B cell (primary cell): ENCODE measurements at regions not wholly inside any gene's neighbourhood (a gene's known extent, or its start where the extent isn't known, plus 50 kb on each side); places are given as distances from the start of the nearest gene placed in this dataset.

ENCODE experiments used
- ATAC-seq: fragments of 200-7000 bp; cut with Tn5 transposase; one replicate; pipeline ENCODE4 v1.10.0; 2021; ENCODE audit warnings: low read depth, mild to moderate bottlenecking, moderate number of reproducible peaks, moderate library complexity
- CTCF ChIA-PET: fragments of 350-600 bp; sonication (Branson Sonifier 250); formaldehyde crosslinking; loops from one replicate; lab custom pipeline; 2021; ENCODE audit warnings: antibody characterized with exemption, inconsistent platforms; lab: Charles Lee
- POLR2A ChIA-PET: fragments of 350-600 bp; sonication (Branson Sonifier 250); formaldehyde crosslinking; loops from one replicate; lab custom pipeline; 2021; ENCODE audit warnings: antibody characterized with exemption; lab: Charles Lee
- DNase-seq: peaks from one replicate; pipeline ENCODE4 v3.0.0; 2013
- H2AFZ ChIP-seq: 2 replicates; pipeline ENCODE4 v1.6.1; 2012; ENCODE audit warnings: mild to moderate bottlenecking, low read depth, low read length; ENCODE audit not compliant: insufficient read depth, poor library complexity, severe bottlenecking
- H3K27ac ChIP-seq, 2 donors: 1 replicate in 1 of 2; 2 replicates in 1 of 2; pipeline ENCODE4 v1.5.1; 2012 to 2013; ENCODE audit warnings: low read length in 2 of 2, mild to moderate bottlenecking in 2 of 2, moderate library complexity in 1 of 2
- H3K27me3 ChIP-seq, 4 experiments: fragments of 200-600 bp in 1 of 4; sonication (generic) in 1 of 4; replicated peaks in 1 of 4; 1 replicate in 2 of 4; 2 replicates in 2 of 4; pipeline versions ENCODE4 v1.6.1 to v1.7.0; 2013 to 2016; ENCODE audit warnings: low read length in 3 of 4, mild to moderate bottlenecking in 2 of 4, mixed read lengths in 1 of 4, moderate library complexity in 1 of 4; ENCODE audit not compliant: insufficient read depth in 4 of 4, control insufficient read depth in 3 of 4; ENCODE audit errors: control extremely low read depth in 1 of 4
- H3K36me3 ChIP-seq, 2 experiments: replicated peaks in 1 of 2; 1 replicate in 1 of 2; 2 replicates in 1 of 2; pipeline versions ENCODE4 v1.6.1 to v1.7.1; 2013; ENCODE audit warnings: low read length in 1 of 2; ENCODE audit not compliant: insufficient read depth in 2 of 2, control insufficient read depth in 1 of 2; ENCODE audit errors: control extremely low read depth in 1 of 2, extremely low read depth in 1 of 2
- H3K4me1 ChIP-seq, 2 donors: fragments of 200-600 bp in 1 of 2; sonication (generic) in 1 of 2; 1 replicate in 1 of 2; 2 replicates in 1 of 2; pipeline versions ENCODE4 v1.5.1 to v1.6.1; 2013 to 2017; ENCODE audit warnings: low read length in 2 of 2; ENCODE audit not compliant: control insufficient read depth in 2 of 2, insufficient read depth in 2 of 2
- H3K4me2 ChIP-seq: replicated peaks from 2 replicates; pipeline ENCODE3; 2012; ENCODE audit warnings: mild to moderate bottlenecking, low read depth, low read length; ENCODE audit not compliant: poor library complexity, severe bottlenecking
- H3K4me3 ChIP-seq, 5 experiments: fragments of 200-600 bp in 1 of 5; sonication (generic) in 1 of 5; 1 replicate in 3 of 5; 2 replicates in 2 of 5; pipeline versions ENCODE4 v1.5.1 to v1.7.0; 2011 to 2016; ENCODE audit warnings: low read length in 4 of 5, mild to moderate bottlenecking in 4 of 5, low read depth in 2 of 5, control low read depth in 1 of 5, moderate library complexity in 1 of 5; ENCODE audit not compliant: insufficient read depth in 1 of 5; ENCODE audit errors: control extremely low read depth in 1 of 5, extremely low read depth in 1 of 5
- H3K79me2 ChIP-seq: fragments of 200-600 bp; sonication (generic); one replicate; pipeline ENCODE4 v1.6.0; 2016; ENCODE audit warnings: low read length; ENCODE audit not compliant: control insufficient read depth, insufficient read depth
- H3K9ac ChIP-seq: fragments of 200-600 bp; sonication (generic); 2 replicates; pipeline ENCODE4 v1.6.1; 2017; ENCODE audit warnings: mild to moderate bottlenecking, low read length, moderate library complexity
- H3K9me3 ChIP-seq, 3 donors: one replicate each; pipeline versions ENCODE4 v1.6.1 to v1.7.1; 2013; ENCODE audit warnings: low read length in 2 of 3; ENCODE audit not compliant: control insufficient read depth in 2 of 3, insufficient read depth in 1 of 3; ENCODE audit errors: control extremely low read depth in 1 of 3
- H4K20me1 ChIP-seq: 2 replicates; pipeline ENCODE4 v1.6.0; 2012; ENCODE audit warnings: mild to moderate bottlenecking, low read length; ENCODE audit not compliant: insufficient read depth, control insufficient read depth, poor library complexity, severe bottlenecking
- H3K27ac Mint-ChIP-seq: one replicate; pipeline ENCODE4 v1.8.0; 2021; ENCODE audit warnings: mixed read lengths
- H3K27me3 Mint-ChIP-seq: one replicate; pipeline ENCODE4 v1.8.0; 2021; ENCODE audit warnings: mixed read lengths
- H3K4me1 Mint-ChIP-seq: one replicate; pipeline ENCODE4 v1.8.0; 2021; ENCODE audit warnings: mixed read lengths
- H3K4me3 Mint-ChIP-seq: one replicate; pipeline ENCODE4 v1.8.0; 2021; ENCODE audit warnings: mixed read lengths
- H3K9me3 Mint-ChIP-seq: one replicate; pipeline ENCODE4 v1.8.0; 2022; ENCODE audit warnings: mixed read lengths; ENCODE audit not compliant: insufficient read depth
- EZH2 ChIP-seq: IDR thresholded peaks from 2 replicates; pipeline ENCODE4 v1.6.1; 2012; ENCODE audit warnings: borderline replicate concordance, low read depth, mild to moderate bottlenecking, moderate library complexity, low read length; ENCODE audit not compliant: insufficient read depth, poor library complexity, severe bottlenecking
- WGBS: methylation state at CpG from one replicate; pipeline ENCODE4 v1.1.5; 2013; ENCODE audit warnings: missing lambda C conversion rate; ENCODE audit not compliant: insufficient coverage; 5-methylcytosine and 5-hydroxymethylcytosine counted together
- intact Hi-C: fragments of 100-400 bp; cut with micrococcal nuclease; formaldehyde crosslinking; loops from one replicate; pipeline ENCODE4 v1.10.0; 2022
- TF ChIP-seq, protein P1 (sequence below): fragments of 200-600 bp; IDR thresholded peaks from one replicate; pipeline ENCODE4 v1.8.0; 2022; ENCODE audit warnings: antibody characterized with exemption, mild to moderate bottlenecking

DNA sequence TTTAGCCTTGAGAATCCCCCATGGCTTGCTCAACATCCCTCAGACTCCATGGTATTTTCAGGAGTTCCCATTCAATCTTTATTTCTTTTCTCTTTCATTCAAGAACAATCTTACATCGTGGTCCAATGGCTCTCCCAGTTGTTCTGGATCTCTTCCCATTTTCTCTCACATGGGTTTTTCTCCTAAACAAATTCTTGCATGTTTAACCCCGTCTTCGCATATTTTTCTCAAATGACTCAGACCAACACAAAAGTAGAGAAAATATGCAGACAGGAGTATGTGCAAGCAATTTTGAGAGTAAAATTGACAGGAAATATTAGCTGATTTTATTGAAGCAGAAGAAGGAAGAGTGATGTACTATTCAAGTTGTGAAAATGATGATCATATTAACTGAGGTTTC, 396.4 kb upstream of the TRAM1L1 start:
- Histone ChIP-seq H3K27me3 (no peaks in the 10 kb centered on the region), H3K36me3 (no peaks in the 10 kb centered on the region), H3K9me3 (no peaks in the 10 kb centered on the region), H3K4me1 (no peaks in the 10 kb centered on the region), H4K20me1 (no peaks in the 10 kb centered on the region), H3K4me2 (no peak overlapping the region), H2AFZ (no peak overlapping the region), H3K79me2 (no peaks in the 10 kb centered on the region), H3K9ac (no peak overlapping the region), H3K27ac (no peak overlapping the region), H3K4me3 (no peak overlapping the region)
- ChIA-PET CTCF (no interaction called here), POLR2A (no interaction called here)
- Mint-ChIP-seq H3K27me3 (no peaks in the 10 kb centered on the region), H3K4me3 (no peak overlapping the region), H3K27ac (no peak overlapping the region), H3K4me1 (no peaks in the 10 kb centered on the region), H3K9me3 (no peaks in the 10 kb centered on the region)
- intact Hi-C loops, result no loop called here
- no peak for DNase-seq
- no peak for ATAC-seq
- 89% methylated on average over 1 of the region's 3 CpGs for WGBS
- TF ChIP-seq, protein P1, sequence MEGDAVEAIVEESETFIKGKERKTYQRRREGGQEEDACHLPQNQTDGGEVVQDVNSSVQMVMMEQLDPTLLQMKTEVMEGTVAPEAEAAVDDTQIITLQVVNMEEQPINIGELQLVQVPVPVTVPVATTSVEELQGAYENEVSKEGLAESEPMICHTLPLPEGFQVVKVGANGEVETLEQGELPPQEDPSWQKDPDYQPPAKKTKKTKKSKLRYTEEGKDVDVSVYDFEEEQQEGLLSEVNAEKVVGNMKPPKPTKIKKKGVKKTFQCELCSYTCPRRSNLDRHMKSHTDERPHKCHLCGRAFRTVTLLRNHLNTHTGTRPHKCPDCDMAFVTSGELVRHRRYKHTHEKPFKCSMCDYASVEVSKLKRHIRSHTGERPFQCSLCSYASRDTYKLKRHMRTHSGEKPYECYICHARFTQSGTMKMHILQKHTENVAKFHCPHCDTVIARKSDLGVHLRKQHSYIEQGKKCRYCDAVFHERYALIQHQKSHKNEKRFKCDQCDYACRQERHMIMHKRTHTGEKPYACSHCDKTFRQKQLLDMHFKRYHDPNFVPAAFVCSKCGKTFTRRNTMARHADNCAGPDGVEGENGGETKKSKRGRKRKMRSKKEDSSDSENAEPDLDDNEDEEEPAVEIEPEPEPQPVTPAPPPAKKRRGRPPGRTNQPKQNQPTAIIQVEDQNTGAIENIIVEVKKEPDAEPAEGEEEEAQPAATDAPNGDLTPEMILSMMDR, result no peak
- TF ChIP-seq EZH2, result no peak

DNA sequence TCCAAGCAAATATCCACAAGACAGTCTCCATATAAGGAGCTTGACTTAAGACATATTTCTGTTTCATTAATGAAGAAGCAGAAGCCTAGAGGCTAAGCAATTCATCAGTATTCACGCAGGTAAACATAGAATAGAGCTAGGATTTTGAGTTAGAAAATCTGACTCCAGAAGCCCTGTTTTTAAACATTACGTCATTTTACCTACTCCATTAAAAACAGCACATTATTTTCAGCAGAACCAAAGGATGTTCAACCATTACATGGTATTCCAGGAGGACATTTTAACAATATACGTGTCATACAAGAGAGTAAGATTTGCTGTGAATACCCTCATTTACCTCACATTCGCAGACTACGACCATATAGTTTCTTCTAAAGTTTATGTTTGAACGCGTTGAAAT, 403.3 kb upstream of the TRAM1L1 start:
- Mint-ChIP-seq H3K9me3 (peaks cover 2% of the 10 kb centered on the region), H3K4me1 (no peaks in the 10 kb centered on the region)
- CTCF ChIA-PET, result no interaction called here

More for the DNA sequence above, 403.3 kb upstream of the TRAM1L1 start:
- Histone ChIP-seq H2AFZ (no peak overlapping the region), H3K4me3 (no peak overlapping the region), H3K27ac (no peak overlapping the region), H3K36me3 (no peaks in the 10 kb centered on the region), H3K27me3 (no peaks in the 10 kb centered on the region), H3K9me3 (no peaks in the 10 kb centered on the region), H3K4me2 (no peak overlapping the region), H3K9ac (no peak overlapping the region), H4K20me1 (no peaks in the 10 kb centered on the region), H3K79me2 (no peaks in the 10 kb centered on the region), H3K4me1 (no peaks in the 10 kb centered on the region)
- POLR2A ChIA-PET, result no interaction called here
- no peak for ATAC-seq
- TF ChIP-seq, protein P1, result no peak
- TF ChIP-seq EZH2, result no peak
- Mint-ChIP-seq H3K4me3 (no peak overlapping the region), H3K27me3 (no peaks in the 10 kb centered on the region), H3K27ac (no peak overlapping the region)
- intact Hi-C loops, result no loop called here
- 83% methylated on average over 1 of the region's 7 CpGs for WGBS
- DNase-seq, result no peak
